HFF-Myc (cell line): ENCODE measurements at regions not wholly inside any gene's neighbourhood (a gene's known extent, or its start where the extent isn't known, plus 50 kb on each side); places are given as distances from the start of the nearest gene placed in this dataset.
A peak's percentile ranks its signal among the peaks of the same experiment; 100 is the strongest.

Experiments
- DNase-seq: peaks from one replicate; pipeline ENCODE4 v3.0.0-alpha.2; 2011; ENCODE audit warnings: low read depth; ENCODE audit errors: extremely low read depth
- H3K4me3 ChIP-seq: replicated peaks from 2 replicates; pipeline ENCODE4 v1.5.1; 2011; ENCODE audit warnings: low read depth, mild to moderate bottlenecking, control low read depth, low read length
- TF ChIP-seq, protein P1 (sequence below): IDR thresholded peaks from 2 replicates; pipeline ENCODE4 v1.5.1; 2012; ENCODE audit warnings: mild to moderate bottlenecking, low read depth, low read length, control low read depth; ENCODE audit errors: missing control alignments

DNA sequence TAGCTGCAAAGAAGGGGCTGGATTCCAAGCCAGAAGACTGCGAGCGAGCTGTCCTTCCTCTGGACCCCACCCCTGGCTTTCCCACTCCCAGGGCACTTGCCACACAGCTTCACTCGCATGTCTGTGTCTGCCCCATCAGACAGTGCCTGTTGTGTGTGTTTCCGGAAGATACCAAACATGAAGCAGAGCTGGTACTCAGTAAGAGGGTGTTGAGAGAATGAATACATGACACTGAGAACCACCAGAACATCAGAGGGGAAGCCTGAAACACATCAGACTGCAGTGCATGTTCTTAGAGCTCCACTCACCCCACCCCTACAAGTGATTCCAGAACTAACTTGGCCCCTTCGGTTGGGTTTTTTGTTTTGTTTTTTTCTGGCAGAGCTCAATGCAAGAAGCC is 181.5 kb downstream of the TTC32 start:
- no peak overlapping the region for H3K4me3 ChIP-seq
- TF ChIP-seq, protein P1, sequence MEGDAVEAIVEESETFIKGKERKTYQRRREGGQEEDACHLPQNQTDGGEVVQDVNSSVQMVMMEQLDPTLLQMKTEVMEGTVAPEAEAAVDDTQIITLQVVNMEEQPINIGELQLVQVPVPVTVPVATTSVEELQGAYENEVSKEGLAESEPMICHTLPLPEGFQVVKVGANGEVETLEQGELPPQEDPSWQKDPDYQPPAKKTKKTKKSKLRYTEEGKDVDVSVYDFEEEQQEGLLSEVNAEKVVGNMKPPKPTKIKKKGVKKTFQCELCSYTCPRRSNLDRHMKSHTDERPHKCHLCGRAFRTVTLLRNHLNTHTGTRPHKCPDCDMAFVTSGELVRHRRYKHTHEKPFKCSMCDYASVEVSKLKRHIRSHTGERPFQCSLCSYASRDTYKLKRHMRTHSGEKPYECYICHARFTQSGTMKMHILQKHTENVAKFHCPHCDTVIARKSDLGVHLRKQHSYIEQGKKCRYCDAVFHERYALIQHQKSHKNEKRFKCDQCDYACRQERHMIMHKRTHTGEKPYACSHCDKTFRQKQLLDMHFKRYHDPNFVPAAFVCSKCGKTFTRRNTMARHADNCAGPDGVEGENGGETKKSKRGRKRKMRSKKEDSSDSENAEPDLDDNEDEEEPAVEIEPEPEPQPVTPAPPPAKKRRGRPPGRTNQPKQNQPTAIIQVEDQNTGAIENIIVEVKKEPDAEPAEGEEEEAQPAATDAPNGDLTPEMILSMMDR: no peak
- DNase-seq: no peak

DNA sequence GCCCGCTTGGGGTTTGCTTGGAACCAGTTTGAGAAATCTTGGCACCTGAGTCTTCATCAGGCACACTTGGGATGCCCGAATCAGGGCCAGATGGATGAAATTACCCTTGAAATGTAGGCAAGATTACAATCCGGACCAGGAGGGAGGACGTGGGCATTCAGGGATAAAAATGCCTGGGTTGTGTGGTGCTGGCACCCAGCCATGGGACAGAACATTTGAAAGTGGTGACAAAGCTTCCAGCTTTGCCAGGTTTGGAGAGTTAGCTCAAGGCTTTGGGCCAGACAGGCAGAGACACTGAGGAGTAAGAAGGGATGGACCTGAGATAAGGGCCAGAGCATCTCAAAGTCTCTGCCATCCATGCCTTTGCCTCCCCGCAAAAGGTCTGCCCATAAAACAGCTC is 182.2 kb downstream of the TTC32 start:
- no peak overlapping the region for H3K4me3 ChIP-seq
- DNase-seq: no peak
- TF ChIP-seq, protein P1: no peak

DNA sequence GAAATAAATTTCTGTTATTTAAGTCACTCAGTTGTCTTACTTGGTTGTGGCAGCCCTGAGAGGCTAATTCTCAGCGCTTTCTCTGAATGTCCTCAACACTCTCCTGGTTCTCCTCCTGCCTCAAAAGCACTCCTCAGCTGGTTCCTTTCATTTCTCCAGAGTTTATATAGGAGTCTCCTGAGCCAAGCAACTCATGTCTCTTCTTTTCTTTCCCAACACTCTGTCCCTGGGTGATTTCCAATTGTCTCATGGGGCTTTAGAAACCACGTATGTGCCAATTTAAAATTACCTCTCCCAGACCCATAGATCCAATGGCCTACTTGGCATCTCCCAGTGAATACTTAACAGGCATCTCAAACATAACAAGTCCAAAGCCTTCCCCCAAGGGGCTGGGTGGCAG is 184.3 kb downstream of the TTC32 start:
- TF ChIP-seq, protein P1: no peak
- no peak for DNase-seq

DNA sequence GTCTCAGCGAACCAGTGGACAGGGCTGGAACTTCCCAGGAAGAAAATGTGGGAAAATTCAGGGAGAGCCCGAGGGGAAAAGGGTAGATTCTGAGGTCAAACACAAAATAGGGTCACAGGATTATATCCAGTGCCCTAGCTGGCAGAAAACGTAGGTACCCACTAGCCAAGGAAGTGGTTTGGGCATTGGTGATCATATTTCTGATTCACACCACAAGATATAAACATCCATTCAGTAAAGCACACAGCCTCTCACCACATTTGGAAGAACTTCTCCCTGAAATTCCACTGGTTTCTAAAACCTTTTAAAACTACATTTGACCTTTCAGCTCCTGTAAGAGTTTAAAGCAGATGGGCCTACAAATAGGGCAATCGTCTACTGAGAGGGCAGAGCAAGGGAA is 186.9 kb downstream of the TTC32 start:
- DNase-seq: no peak
- TF ChIP-seq, protein P1: no peak

More for the DNA sequence above, 184.3 kb downstream of the TTC32 start:
- H3K4me3 ChIP-seq: no peak overlapping the region

DNA sequence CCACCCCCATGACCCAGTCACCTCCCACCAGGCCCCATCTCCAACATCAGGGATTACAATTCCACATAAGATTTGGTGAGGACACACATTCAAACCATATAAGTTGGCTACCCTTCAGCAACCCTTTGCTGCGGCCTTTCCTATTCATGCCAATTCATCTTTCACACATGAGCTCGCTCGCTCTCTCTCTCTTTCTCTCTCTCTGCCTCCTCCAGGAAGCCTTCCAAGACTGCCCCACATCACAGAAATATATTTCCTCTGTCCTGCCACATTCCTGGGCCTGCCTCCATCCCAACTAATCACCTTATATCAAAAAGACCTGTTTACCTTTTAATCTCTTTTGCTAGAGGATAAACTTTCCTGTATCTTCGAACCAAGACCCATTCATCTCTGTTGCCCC is 188.9 kb downstream of the TTC32 start:
- no peak overlapping the region for H3K4me3 ChIP-seq
- no peak for DNase-seq
- TF ChIP-seq, protein P1: no peak

More for the DNA sequence above, 186.9 kb downstream of the TTC32 start:
- no peak overlapping the region for H3K4me3 ChIP-seq

DNA sequence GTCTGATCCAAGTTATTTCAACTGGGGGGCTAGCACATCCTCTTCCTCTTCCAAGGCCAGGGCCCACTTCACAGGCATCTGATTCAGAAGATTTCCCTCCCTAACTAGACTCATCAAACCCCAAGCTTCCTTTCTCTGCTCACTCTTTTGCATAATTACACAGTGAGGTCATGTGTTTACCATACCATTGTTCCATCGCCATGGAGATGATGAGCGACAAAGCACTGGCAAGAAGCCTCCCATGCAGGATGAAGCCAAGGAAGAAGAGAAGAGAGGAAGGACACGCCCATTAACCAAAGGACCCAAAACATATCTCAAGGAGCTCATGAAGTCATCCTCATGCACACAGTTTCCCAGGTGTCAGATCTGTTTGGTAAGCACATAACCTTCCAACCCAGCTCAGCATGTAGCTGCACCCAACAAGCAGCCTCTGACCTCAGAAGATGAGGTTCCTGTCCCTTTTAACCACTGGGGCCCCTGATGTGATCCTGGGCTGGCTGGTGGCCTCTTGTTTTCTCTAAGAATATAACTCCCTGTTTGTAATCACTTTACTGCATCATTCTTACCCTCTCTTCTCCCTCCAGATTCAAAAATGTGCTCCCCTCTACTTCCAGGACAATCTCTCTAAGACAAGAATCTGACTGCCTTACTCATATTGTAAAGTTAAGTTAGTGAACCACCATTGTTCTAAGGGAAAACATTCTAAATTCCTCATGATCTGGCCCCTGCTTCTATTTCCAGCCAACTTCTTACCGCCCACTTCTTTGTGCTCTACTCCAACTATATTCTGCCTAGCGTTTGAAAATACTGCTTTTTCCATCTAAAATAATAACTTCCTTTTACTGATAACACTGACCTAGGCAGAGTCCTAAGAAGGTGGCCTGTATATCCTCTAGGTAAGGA is 190.1 kb downstream of the TTC32 start:
- TF ChIP-seq, protein P1: no peak
- H3K4me3 ChIP-seq: no peak overlapping the region
- DNase-seq: peak; percentile 97
